SH-SY5Y (cell line): ENCODE measurements at regions not wholly inside any gene's neighbourhood (a gene's known extent, or its start where the extent isn't known, plus 50 kb on each side); places are given as distances from the start of the nearest gene placed in this dataset.

Source experiments
- GATA2 ChIP-seq: IDR thresholded peaks from 2 replicates; pipeline ENCODE4 v1.6.1; 2011; ENCODE audit warnings: mild to moderate bottlenecking, low read depth, low read length
- GATA3 ChIP-seq: IDR thresholded peaks from 2 replicates; pipeline ENCODE4 v1.6.1; 2011; ENCODE audit warnings: low read depth, mild to moderate bottlenecking, low read length, moderate library complexity

GRCh38 chr2:42928161-42928691, 135.8 kb upstream of the HAAO start:
- TF ChIP-seq GATA3 (no peak), GATA2 (no peak)
